ENCODE measurements at regions not wholly inside any gene's neighbourhood (a gene's known extent, or its start where the extent isn't known, plus 50 kb on each side); places are given as distances from the start of the nearest gene placed in this dataset.
A peak's percentile ranks its signal among the peaks of the same experiment; 100 is the strongest.

GRCh38 chr1:90126834-90127233 lies 131.9 kb downstream of the ZNF326 start:
- no peak overlapping the region for H3K4me3 ChIP-seq (replicated peaks; ENCODE audit: low read depth, low read length)
- TF ChIP-seq CTCF (IDR thresholded peaks at IDR 0.05; ENCODE audit: low read depth, low read length, missing control alignments) = no peak
- no peak for DNase-seq (ENCODE audit: extremely low read depth, low read depth)

GRCh38 chr1:90122654-90123340 lies 127.9 kb downstream of the ZNF326 start:
- no peak for TF ChIP-seq CTCF (IDR thresholded peaks at IDR 0.05; ENCODE audit: low read depth, low read length, missing control alignments)
- DNase-seq (ENCODE audit: extremely low read depth, low read depth) = no peak
- no peak overlapping the region for H3K4me3 ChIP-seq (replicated peaks; ENCODE audit: low read depth, low read length)

GRCh38 chr1:90114521-90115141 lies 119.7 kb downstream of the ZNF326 start:
- no peak overlapping the region for H3K4me3 ChIP-seq (replicated peaks; ENCODE audit: low read depth, low read length)
- peak; percentile 19 for DNase-seq (ENCODE audit: extremely low read depth, low read depth)

GRCh38 chr1:90107990-90108389 lies 113.1 kb downstream of the ZNF326 start:
- no peak overlapping the region for H3K4me3 ChIP-seq (replicated peaks; ENCODE audit: low read depth, low read length)
- TF ChIP-seq CTCF (IDR thresholded peaks at IDR 0.05; ENCODE audit: low read depth, low read length, missing control alignments) = no peak
- no peak for DNase-seq (ENCODE audit: extremely low read depth, low read depth)

More at GRCh38 chr1:90114521-90115141, 119.7 kb downstream of the ZNF326 start:
- peak; percentile 47 for TF ChIP-seq CTCF (IDR thresholded peaks at IDR 0.05; ENCODE audit: low read depth, low read length, missing control alignments)

- no peak overlapping the region for H3K4me3 ChIP-seq (replicated peaks; ENCODE audit: low read depth, low read length)
- no peak for DNase-seq (ENCODE audit: extremely low read depth, low read depth)
- no peak for TF ChIP-seq CTCF (IDR thresholded peaks at IDR 0.05; ENCODE audit: low read depth, low read length, missing control alignments)
Observed at GRCh38 chr1:90106311-90106710, 111.4 kb downstream of the ZNF326 start.

DNA sequence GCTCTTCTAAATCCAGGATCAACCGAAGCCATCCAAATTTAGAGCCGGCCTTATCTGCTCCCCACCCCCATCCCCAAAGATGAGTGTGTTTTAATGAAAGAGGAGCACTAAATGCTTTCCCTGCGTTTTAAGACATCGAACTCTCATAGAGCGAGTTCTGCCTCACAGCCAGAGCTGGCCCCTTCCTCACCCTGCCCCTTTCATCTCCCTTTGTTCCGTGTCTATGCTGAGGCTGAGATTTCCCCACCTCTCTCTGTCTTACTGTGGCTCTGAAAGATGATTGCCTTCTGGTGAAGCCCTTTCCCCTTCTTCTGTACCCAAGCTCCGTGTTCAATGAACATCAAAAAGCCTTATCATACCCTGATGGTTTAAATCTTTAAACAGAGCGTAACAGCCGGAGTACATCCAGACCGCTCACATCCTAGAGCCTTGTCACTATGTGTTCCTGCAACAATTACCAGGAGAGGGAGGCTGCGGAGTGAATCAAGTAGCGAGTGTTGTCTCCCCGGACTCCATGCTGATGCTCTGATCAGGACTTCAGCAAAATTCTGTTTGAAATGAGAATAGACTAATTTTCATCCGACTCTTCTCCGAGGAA lies 110.1 kb downstream of the ZNF326 start:
- DNase-seq (ENCODE audit: extremely low read depth, low read depth) = no peak
- H3K4me3 ChIP-seq (replicated peaks; ENCODE audit: low read depth, low read length) = no peak overlapping the region
- TF ChIP-seq CTCF (IDR thresholded peaks at IDR 0.05; ENCODE audit: low read depth, low read length, missing control alignments) = no peak

All from HFF-Myc (cell line).